SU-DHL-6 (cell line): ENCODE measurements at regions not wholly inside any gene's neighbourhood (a gene's known extent, or its start where the extent isn't known, plus 50 kb on each side); places are given as distances from the start of the nearest gene placed in this dataset.
"Not testable (repeated sequence)": the region's sequence is repeated elsewhere in the genome, so short reads cannot be mapped to it uniquely, and the experiment has no call there.

ENCODE experiments used
- H2AFZ ChIP-seq: fragments of 200-600 bp; sonication (generic); 2 replicates; pipeline ENCODE4 v1.6.1; 2014; ENCODE audit warnings: low read depth, mild to moderate bottlenecking, moderate library complexity, mixed read lengths, antibody characterized with exemption, low read length; ENCODE audit not compliant: severe bottlenecking
- H3F3A ChIP-seq: fragments of 200-600 bp; shearing (Covaris generic); 2 replicates; pipeline ENCODE4 v1.6.0; 2016; ENCODE audit warnings: antibody characterized with exemption, mild to moderate bottlenecking; ENCODE audit not compliant: insufficient read depth
- H3K27ac ChIP-seq: fragments of 200-600 bp; sonication (generic); 2 replicates; pipeline ENCODE4 v1.5.1; 2016; ENCODE audit warnings: low read depth, mild to moderate bottlenecking, low read length, moderate library complexity, mixed read lengths
- H3K27me3 ChIP-seq: fragments of 200-600 bp; sonication (generic), shearing (Covaris generic); 2 replicates; pipeline ENCODE4 v1.6.0; 2014; ENCODE audit warnings: mild to moderate bottlenecking, low read length
- H3K36me3 ChIP-seq: fragments of 200-600 bp; sonication (generic); 2 replicates; pipeline ENCODE4 v1.6.1; 2014; ENCODE audit warnings: mild to moderate bottlenecking, low read length, mixed read lengths
- H3K4me2 ChIP-seq: fragments of 300-600, 200-600 bp; shearing (Covaris generic), sonication (generic); 2 replicates; pipeline ENCODE4 v1.6.0; 2014; ENCODE audit warnings: low read length, low read depth, mild to moderate bottlenecking; ENCODE audit not compliant: poor library complexity, severe bottlenecking
- H3K4me3 ChIP-seq: fragments of 200-600 bp; sonication (generic); 2 replicates; pipeline ENCODE4 v1.5.1; 2014; ENCODE audit warnings: antibody characterized with exemption, low read length, mild to moderate bottlenecking, mixed read lengths; ENCODE audit not compliant: insufficient read depth, poor library complexity, severe bottlenecking
- H3K79me2 ChIP-seq: fragments of 200-600 bp; sonication (generic); 2 replicates; pipeline ENCODE4 v1.6.1; 2014; ENCODE audit warnings: mild to moderate bottlenecking, low read length, moderate library complexity; ENCODE audit not compliant: insufficient read depth
- H3K9ac ChIP-seq: fragments of 200-600 bp; sonication (generic); 2 replicates; pipeline ENCODE4 v1.7.0; 2014; ENCODE audit warnings: mild to moderate bottlenecking, low read length
- H3K9me2 ChIP-seq: fragments of 200-600 bp; sonication (generic); replicated peaks from 2 replicates; pipeline ENCODE4 v1.6.1; 2014; ENCODE audit warnings: low read length; ENCODE audit not compliant: insufficient read depth
- H3K9me3 ChIP-seq: fragments of 200-600 bp; sonication (generic); 2 replicates; pipeline ENCODE4 v1.6.1; 2014; ENCODE audit warnings: low read length, mixed read lengths; ENCODE audit not compliant: insufficient read depth
- H4K20me1 ChIP-seq: fragments of 200-600 bp; sonication (generic); 2 replicates; pipeline ENCODE4 v1.6.1; 2014; ENCODE audit warnings: low read depth, mild to moderate bottlenecking, antibody characterized with exemption, low read length, moderate library complexity, mixed read lengths
- CTCF ChIP-seq: fragments of 200-600 bp; sonication (generic); IDR thresholded peaks from one replicate; pipeline ENCODE4 v1.5.1; 2017; ENCODE audit warnings: antibody characterized with exemption, mild to moderate bottlenecking, low read length, moderate library complexity; ENCODE audit not compliant: insufficient read depth, poor library complexity, severe bottlenecking
- EZH2phosphoT487 ChIP-seq: fragments of 200-600 bp; sonication (generic), shearing (Covaris generic); conservative IDR thresholded peaks from 2 replicates; pipeline ENCODE4 v1.6.1; 2018; ENCODE audit warnings: mild to moderate bottlenecking, antibody characterized with exemption, low read length, moderate library complexity, mixed read lengths

DNA sequence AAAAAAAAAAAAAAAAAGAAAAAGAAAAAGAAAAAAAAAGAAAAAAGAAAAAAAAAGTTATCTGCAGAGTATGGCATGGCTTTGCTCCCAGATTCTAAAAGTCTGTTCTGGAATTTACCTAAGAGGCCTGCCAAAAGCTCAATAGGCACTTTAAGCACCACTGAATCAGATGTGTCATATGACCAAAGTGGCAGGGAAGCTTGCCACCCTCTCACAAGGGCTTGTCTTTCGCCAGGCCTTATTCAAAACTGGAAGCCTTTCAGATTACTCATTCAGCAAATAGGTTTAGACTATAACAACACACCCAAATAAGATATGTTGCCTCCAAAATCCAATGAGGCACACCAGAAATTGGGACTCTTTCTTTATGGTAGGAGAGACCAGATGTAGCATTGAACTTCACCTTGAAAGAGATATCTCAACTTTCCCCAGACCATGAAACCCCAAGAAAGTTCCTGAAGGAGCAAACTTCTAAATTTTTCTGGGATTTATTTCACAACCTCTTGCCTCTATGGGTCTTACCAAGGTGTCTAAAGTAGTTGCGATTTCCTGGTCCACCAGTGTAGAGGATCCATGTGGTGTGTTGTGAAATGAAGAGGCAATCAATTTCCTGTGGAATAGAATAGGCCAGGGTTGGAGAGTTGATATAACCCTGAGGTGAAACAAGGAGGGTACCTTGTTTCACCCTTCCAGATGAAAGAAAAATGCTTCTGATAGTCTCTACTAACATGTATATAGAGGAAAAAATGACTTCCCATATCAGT, 218.8 kb downstream of the DAD1 start:
- Histone ChIP-seq H3K9ac (no peak overlapping the region), H3K9me3 (no peaks in the 10 kb centered on the region), H3K36me3 (no peaks in the 10 kb centered on the region), H4K20me1 (no peaks in the 10 kb centered on the region), H3K27me3 (no peaks in the 10 kb centered on the region), H3K27ac (no peak overlapping the region), H3K79me2 (no peaks in the 10 kb centered on the region), H2AFZ (no peak overlapping the region), H3K4me3 (no peak overlapping the region), H3K9me2 (no peaks in the 10 kb centered on the region), H3F3A (no peaks in the 10 kb centered on the region), H3K4me2 (no peak overlapping the region)
- TF ChIP-seq EZH2phosphoT487, result no peak
- no peak for TF ChIP-seq CTCF

DNA sequence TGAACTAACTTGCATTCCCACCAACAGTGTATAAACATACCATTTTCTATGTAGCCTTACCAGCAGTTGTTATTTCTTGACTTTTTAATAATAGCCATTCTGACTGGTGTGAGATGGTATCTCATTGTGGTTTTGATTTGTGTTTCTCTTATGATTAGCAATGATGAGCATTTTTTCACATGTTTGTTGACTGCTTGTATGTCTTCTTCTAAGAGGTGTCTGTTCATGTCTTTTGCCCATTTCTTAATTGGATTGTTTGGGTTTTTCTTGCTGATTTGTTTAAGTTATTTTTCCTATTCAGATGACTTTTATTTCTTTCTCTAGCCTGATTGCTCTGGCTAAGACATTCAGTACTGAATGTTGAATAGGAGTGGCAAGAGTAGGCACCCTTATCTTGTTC, 230.3 kb downstream of the DAD1 start:
- no peaks in the 10 kb centered on the region for H3K9me3 ChIP-seq
- no peak overlapping the region for H2AFZ ChIP-seq
- H3K79me2 ChIP-seq, result no peaks in the 10 kb centered on the region
- H3K9ac ChIP-seq, result no peak overlapping the region
- no peak overlapping the region for H3K27ac ChIP-seq
- H3K9me2 ChIP-seq, result no peaks in the 10 kb centered on the region
- H3K4me3 ChIP-seq, result no peak overlapping the region
- H3K27me3 ChIP-seq, result no peaks in the 10 kb centered on the region
- TF ChIP-seq EZH2phosphoT487 (no peak), CTCF (no peak)
- H3K36me3 ChIP-seq, result no peaks in the 10 kb centered on the region
- H3K4me2 ChIP-seq, result no peak overlapping the region
- H3F3A ChIP-seq, result no peaks in the 10 kb centered on the region
- H4K20me1 ChIP-seq, result no peaks in the 10 kb centered on the region

DNA sequence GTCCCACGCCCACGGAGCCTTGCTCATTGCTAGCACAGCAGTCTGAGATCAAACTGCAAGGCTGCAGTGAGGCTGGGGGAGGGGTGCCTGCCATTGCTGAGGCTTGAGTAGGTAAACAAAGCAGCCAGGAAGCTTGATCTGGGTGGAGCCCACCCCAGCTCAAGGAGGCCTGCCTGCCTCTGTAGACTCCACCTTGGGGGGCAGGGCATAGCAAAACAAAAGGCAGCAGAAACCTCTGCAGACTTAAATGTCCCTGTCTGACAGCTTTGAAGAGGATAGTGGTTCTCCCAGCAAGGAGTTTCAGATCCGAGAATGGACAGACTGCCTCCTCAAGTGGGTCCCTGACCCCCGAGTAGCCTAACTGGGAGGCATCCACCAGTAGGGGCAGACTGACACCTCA, 239.7 kb downstream of the DAD1 start:
- not testable (repeated sequence) for H3K27me3 ChIP-seq, H3K79me2 ChIP-seq, H4K20me1 ChIP-seq, H3K9ac ChIP-seq, H3K9me2 ChIP-seq, H3K4me3 ChIP-seq, H3K9me3 ChIP-seq, H3K27ac ChIP-seq, H3K4me2 ChIP-seq, H3F3A ChIP-seq, H2AFZ ChIP-seq, H3K36me3 ChIP-seq

- Histone ChIP-seq H3K79me2 (no peaks in the 10 kb centered on the region), H2AFZ (no peak overlapping the region), H3K4me3 (no peak overlapping the region), H3K27ac (no peak overlapping the region), H3F3A (no peaks in the 10 kb centered on the region), H3K36me3 (no peaks in the 10 kb centered on the region), H3K27me3 (no peaks in the 10 kb centered on the region), H3K9me3 (peaks cover 12% of the 10 kb centered on the region; the same call in 1 of the 2 replicates), H3K4me2 (no peak overlapping the region), H3K9ac (no peak overlapping the region), H4K20me1 (no peaks in the 10 kb centered on the region), H3K9me2 (no peaks in the 10 kb centered on the region)
- TF ChIP-seq CTCF (no peak), EZH2phosphoT487 (no peak)
Observed at GRCh38 chr14:22344673-22345072, 244.4 kb downstream of the DAD1 start.

- H3K9me2 ChIP-seq, H2AFZ ChIP-seq, H3K4me2 ChIP-seq, H3K27ac ChIP-seq, H3K79me2 ChIP-seq, H3K27me3 ChIP-seq, H3K36me3 ChIP-seq, H4K20me1 ChIP-seq, H3K9ac ChIP-seq, H3K4me3 ChIP-seq, H3F3A ChIP-seq: not testable (repeated sequence)
- peaks cover 12% of the 10 kb centered on the region; the same call in 1 of the 2 replicates for H3K9me3 ChIP-seq
Observed at GRCh38 chr14:22344209-22344608, 244.8 kb downstream of the DAD1 start.
